Stomach (tissue), 4 donors: ENCODE measurements at regions not wholly inside any gene's neighbourhood (a gene's known extent, or its start where the extent isn't known, plus 50 kb on each side); places are given as distances from the start of the nearest gene placed in this dataset.
"Not testable (repeated sequence)": the region's sequence is repeated elsewhere in the genome, so short reads cannot be mapped to it uniquely, and the experiment has no call there.

ENCODE experiments used
- CTCF ChIP-seq, 7 experiments: fragments of 450-650 bp in 4 of 7; fragments of 200-600 bp in 3 of 7; sonication (generic) in 3 of 7; IDR thresholded peaks; one replicate each; pipeline ENCODE4 v1.5.1; 2016 to 2019; ENCODE audit warnings: antibody characterized with exemption in 7 of 7, control low read depth in 2 of 7, mild to moderate bottlenecking in 1 of 7
- EP300 ChIP-seq: sonication (generic); formaldehyde crosslinking; IDR thresholded peaks from one replicate; pipeline ENCODE4 v1.6.1; 2017; ENCODE audit warnings: antibody characterized with exemption
- POLR2A ChIP-seq, 4 donors: fragments of 450-650 bp; IDR thresholded peaks; one replicate each; pipeline ENCODE4 v1.6.1; 2016; ENCODE audit warnings: antibody characterized with exemption in 4 of 4, control low read depth in 2 of 4, mild to moderate bottlenecking in 1 of 4, moderate library complexity in 1 of 4

GRCh38 chr7:138332850-138333249 is 127.2 kb upstream of the TRIM24 start:
- TF ChIP-seq POLR2A (IDR thresholded peaks at IDR 0.05); CTCF (IDR thresholded peaks at IDR 0.05); EP300: not testable (repeated sequence)
